ENCODE measurements at regions not wholly inside any gene's neighbourhood (a gene's known extent, or its start where the extent isn't known, plus 50 kb on each side); places are given as distances from the start of the nearest gene placed in this dataset.

GRCh38 chr1:71273334-71273733 is 192.5 kb upstream of the ZRANB2 start:
- WGBS (ENCODE audit: missing lambda C conversion rate), result 4% methylated on average over 5 of the region's 6 CpGs
- no peak for ATAC-seq
- no peak overlapping the region for H3K4me2 ChIP-seq
- H3K4me1 ChIP-seq, result no peaks in the 10 kb centered on the region
- ChIA-PET CTCF (no interaction called here), POLR2A (no interaction called here)
- no peak for FAIRE-seq
- no peak overlapping the region for H3K4me3 ChIP-seq
- no peak for DNase-seq (ENCODE audit: low read depth in 1 of 2, low spot score in 1 of 2)
- H3K27ac ChIP-seq, result no peak overlapping the region
- no peak for TF ChIP-seq SMC3 (IDR thresholded peaks at IDR 0.05)
- no peak for TF ChIP-seq NR3C1 (IDR thresholded peaks at IDR 0.05)
- no peak for TF ChIP-seq PBX3 (IDR thresholded peaks at IDR 0.05)
- TF ChIP-seq, protein P1, sequence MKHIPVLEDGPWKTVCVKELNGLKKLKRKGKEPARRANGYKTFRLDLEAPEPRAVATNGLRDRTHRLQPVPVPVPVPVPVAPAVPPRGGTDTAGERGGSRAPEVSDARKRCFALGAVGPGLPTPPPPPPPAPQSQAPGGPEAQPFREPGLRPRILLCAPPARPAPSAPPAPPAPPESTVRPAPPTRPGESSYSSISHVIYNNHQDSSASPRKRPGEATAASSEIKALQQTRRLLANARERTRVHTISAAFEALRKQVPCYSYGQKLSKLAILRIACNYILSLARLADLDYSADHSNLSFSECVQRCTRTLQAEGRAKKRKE (CRISPR knock-in tag; IDR thresholded peaks at IDR 0.05; ENCODE audit: low read depth), result no peak
- TF ChIP-seq, protein P2, sequence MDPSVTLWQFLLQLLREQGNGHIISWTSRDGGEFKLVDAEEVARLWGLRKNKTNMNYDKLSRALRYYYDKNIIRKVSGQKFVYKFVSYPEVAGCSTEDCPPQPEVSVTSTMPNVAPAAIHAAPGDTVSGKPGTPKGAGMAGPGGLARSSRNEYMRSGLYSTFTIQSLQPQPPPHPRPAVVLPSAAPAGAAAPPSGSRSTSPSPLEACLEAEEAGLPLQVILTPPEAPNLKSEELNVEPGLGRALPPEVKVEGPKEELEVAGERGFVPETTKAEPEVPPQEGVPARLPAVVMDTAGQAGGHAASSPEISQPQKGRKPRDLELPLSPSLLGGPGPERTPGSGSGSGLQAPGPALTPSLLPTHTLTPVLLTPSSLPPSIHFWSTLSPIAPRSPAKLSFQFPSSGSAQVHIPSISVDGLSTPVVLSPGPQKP (IDR thresholded peaks at IDR 0.05; ENCODE audit: low read depth, low read length), result no peak
- no peak for TF ChIP-seq HMGXB4 (CRISPR knock-in tag; IDR thresholded peaks at IDR 0.05; ENCODE audit: borderline replicate concordance)
- TF ChIP-seq EHF (CRISPR knock-in tag; IDR thresholded peaks at IDR 0.05), result no peak
- TF ChIP-seq CHD2 (IDR thresholded peaks at IDR 0.05; ENCODE audit: low read length, partially characterized antibody), result no peak
- no peak for TF ChIP-seq KDM5A (IDR thresholded peaks at IDR 0.05)
- TF ChIP-seq MYC (IDR thresholded peaks at IDR 0.05; ENCODE audit: borderline replicate concordance, low read length), result no peak
- no peak for TF ChIP-seq NPAS2 (CRISPR knock-in tag; IDR thresholded peaks at IDR 0.05; ENCODE audit: borderline replicate concordance)
- no peaks in the 10 kb centered on the region for H3K9me3 ChIP-seq

DNA sequence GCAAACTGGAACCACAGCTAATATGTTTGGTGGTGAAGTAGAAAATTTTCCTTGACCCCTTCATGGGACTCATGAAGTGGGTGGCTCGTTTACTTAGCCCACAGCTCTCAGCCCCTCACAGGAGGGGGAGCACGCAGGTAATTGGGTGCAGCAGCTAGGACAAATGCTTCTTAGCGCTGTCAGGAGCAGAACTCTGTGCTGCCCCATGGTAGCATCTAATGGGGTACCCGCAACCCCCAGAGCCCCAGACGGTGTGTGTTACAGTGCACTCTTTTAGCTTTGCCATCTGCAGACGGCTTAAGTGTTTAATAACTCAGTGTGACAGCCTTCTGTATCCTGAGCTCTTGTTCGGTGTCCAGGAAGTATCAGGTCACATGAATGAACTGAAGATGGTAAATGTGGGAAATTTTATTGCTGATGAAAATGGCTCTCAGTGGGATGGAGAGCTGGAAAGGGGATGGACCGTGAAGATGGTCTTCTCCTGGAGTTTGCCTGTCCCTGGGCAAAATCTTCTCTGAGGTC is 189.6 kb upstream of the ZRANB2 start:
- no peak for DNase-seq (ENCODE audit: low read depth in 1 of 2, low spot score in 1 of 2)
- 3% methylated on average over 5 of the region's 8 CpGs for WGBS (ENCODE audit: missing lambda C conversion rate)
- no peak for ATAC-seq
- Histone ChIP-seq H3K27ac (no peak overlapping the region), H3K4me1 (no peaks in the 10 kb centered on the region), H3K9me3 (no peaks in the 10 kb centered on the region), H3K4me3 (no peak overlapping the region), H3K4me2 (no peak overlapping the region)
- CTCF ChIA-PET, result no interaction called here
- no peak for TF ChIP-seq FOXS1 (CRISPR knock-in tag; IDR thresholded peaks at IDR 0.05)
- TF ChIP-seq KDM5A (IDR thresholded peaks at IDR 0.05), result no peak
- TF ChIP-seq USF2 (IDR thresholded peaks at IDR 0.05), result no peak
- no peak for TF ChIP-seq NR3C1 (IDR thresholded peaks at IDR 0.05)
- TF ChIP-seq NPAS2 (CRISPR knock-in tag; IDR thresholded peaks at IDR 0.05; ENCODE audit: borderline replicate concordance), result no peak
- no peak for TF ChIP-seq POLR2A (IDR thresholded peaks at IDR 0.05; ENCODE audit: low read length)
- no peak for TF ChIP-seq CBX8 (IDR thresholded peaks at IDR 0.05)
- TF ChIP-seq, protein P3, sequence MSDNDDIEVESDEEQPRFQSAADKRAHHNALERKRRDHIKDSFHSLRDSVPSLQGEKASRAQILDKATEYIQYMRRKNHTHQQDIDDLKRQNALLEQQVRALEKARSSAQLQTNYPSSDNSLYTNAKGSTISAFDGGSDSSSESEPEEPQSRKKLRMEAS (IDR thresholded peaks at IDR 0.05), result no peak
- TF ChIP-seq RCOR1 (IDR thresholded peaks at IDR 0.05; ENCODE audit: low read depth, low read length), result no peak
- no peak for TF ChIP-seq GATA3 (IDR thresholded peaks at IDR 0.05; ENCODE audit: borderline replicate concordance)
- TF ChIP-seq HOXB5 (CRISPR knock-in tag; IDR thresholded peaks at IDR 0.05), result no peak
- TF ChIP-seq HOXB13 (CRISPR knock-in tag; IDR thresholded peaks at IDR 0.05; ENCODE audit: low read depth), result no peak
- no peak for TF ChIP-seq EP300 (IDR thresholded peaks at IDR 0.05)
- no peak for TF ChIP-seq FOSB (CRISPR knock-in tag; IDR thresholded peaks at IDR 0.05)
- no peak for TF ChIP-seq KDM1A (IDR thresholded peaks at IDR 0.05; ENCODE audit: low read depth)
- TF ChIP-seq POLR2AphosphoS2 (conservative IDR thresholded peaks at IDR 0.05; ENCODE audit: low read length), result no peak
- POLR2A ChIA-PET, result no interaction called here
- FAIRE-seq, result no peak
